ENCODE measurements at regions not wholly inside any gene's neighbourhood (a gene's known extent, or its start where the extent isn't known, plus 50 kb on each side); places are given as distances from the start of the nearest gene placed in this dataset.

DNA sequence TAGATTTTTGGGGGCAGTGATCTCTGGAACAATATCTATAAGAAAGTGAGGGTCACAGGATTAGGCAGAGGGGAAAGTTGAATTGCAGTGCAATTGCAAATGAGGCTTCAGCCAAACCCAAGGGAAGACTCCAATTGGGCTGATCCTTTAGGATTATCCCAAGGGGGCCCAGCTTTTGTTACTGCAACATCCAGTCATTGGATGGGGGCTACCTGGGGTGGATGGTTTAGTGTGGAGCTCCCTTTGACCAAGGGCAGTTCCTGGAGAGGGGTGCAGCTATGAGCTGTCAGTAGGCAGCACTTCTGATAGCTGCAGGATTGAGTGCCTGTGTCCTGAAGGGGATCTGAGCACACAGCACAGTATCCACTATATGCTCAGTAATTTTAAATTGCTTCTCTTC is 355.2 kb upstream of the AZI2 start:
- no peak overlapping the region for H3K9ac ChIP-seq (ENCODE audit: control insufficient read depth, insufficient read depth, low read length)
- ChIA-PET POLR2A (no interaction called here), RAD21 (ENCODE audit: unreplicated experiment) (no interaction called here), SMC1A (ENCODE audit: uncharacterized antibody, unreplicated experiment) (interaction anchor here (1.2 kb wide), 1 partner anchor 9 kb away, joined by 3 read pairs; no protein-coding TSS in a partner anchor), CTCF (no interaction called here)
- no peaks in the 10 kb centered on the region for H4K20me1 ChIP-seq (ENCODE audit: control insufficient read depth, insufficient read depth)
- H3K9me3 ChIP-seq (replicated peaks; ENCODE audit: control insufficient read depth, insufficient read depth, low read length) = no peaks in the 10 kb centered on the region
- FAIRE-seq (no peak), ATAC-seq (no peak), DNase-seq (ENCODE audit: low read depth, low spot score) (no peak)
- H3K27ac ChIP-seq (ENCODE audit: control insufficient read depth, insufficient read depth) = no peak overlapping the region
- intact Hi-C loops (cut with micrococcal nuclease; ENCODE audit: unreplicated experiment) = no loop called here
- no peaks in the 10 kb centered on the region for H3K27me3 ChIP-seq (replicated peaks in 1 of 2; ENCODE audit: control insufficient read depth in 2 of 2, insufficient read depth in 2 of 2, low read length in 1 of 2)
- no TSS peak for BruUV-seq (replicated peaks)
- TF ChIP-seq, protein P1, sequence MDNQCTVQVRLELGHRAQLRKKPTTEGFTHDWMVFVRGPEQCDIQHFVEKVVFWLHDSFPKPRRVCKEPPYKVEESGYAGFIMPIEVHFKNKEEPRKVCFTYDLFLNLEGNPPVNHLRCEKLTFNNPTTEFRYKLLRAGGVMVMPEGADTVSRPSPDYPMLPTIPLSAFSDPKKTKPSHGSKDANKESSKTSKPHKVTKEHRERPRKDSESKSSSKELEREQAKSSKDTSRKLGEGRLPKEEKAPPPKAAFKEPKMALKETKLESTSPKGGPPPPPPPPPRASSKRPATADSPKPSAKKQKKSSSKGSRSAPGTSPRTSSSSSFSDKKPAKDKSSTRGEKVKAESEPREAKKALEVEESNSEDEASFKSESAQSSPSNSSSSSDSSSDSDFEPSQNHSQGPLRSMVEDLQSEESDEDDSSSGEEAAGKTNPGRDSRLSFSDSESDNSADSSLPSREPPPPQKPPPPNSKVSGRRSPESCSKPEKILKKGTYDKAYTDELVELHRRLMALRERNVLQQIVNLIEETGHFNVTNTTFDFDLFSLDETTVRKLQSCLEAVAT (IDR thresholded peaks at IDR 0.05) = no peak
- TF ChIP-seq NFYB (IDR thresholded peaks at IDR 0.05; ENCODE audit: insufficient read depth, low read depth, low read length) (no peak), ZNF217 (IDR thresholded peaks at IDR 0.05) (no peak), MTA3 (IDR thresholded peaks at IDR 0.05; ENCODE audit: borderline replicate concordance, low read length) (no peak)
- TF ChIP-seq, protein P2, sequence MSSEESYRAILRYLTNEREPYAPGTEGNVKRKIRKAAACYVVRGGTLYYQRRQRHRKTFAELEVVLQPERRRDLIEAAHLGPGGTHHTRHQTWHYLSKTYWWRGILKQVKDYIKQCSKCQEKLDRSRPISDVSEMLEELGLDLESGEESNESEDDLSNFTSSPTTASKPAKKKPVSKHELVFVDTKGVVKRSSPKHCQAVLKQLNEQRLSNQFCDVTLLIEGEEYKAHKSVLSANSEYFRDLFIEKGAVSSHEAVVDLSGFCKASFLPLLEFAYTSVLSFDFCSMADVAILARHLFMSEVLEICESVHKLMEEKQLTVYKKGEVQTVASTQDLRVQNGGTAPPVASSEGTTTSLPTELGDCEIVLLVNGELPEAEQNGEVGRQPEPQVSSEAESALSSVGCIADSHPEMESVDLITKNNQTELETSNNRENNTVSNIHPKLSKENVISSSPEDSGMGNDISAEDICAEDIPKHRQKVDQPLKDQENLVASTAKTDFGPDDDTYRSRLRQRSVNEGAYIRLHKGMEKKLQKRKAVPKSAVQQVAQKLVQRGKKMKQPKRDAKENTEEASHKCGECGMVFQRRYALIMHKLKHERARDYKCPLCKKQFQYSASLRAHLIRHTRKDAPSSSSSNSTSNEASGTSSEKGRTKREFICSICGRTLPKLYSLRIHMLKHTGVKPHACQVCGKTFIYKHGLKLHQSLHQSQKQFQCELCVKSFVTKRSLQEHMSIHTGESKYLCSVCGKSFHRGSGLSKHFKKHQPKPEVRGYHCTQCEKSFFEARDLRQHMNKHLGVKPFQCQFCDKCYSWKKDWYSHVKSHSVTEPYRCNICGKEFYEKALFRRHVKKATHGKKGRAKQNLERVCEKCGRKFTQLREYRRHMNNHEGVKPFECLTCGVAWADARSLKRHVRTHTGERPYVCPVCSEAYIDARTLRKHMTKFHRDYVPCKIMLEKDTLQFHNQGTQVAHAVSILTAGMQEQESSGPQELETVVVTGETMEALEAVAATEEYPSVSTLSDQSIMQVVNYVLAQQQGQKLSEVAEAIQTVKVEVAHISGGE (CRISPR knock-in tag; IDR thresholded peaks at IDR 0.05) = no peak
- TF ChIP-seq, protein P3, sequence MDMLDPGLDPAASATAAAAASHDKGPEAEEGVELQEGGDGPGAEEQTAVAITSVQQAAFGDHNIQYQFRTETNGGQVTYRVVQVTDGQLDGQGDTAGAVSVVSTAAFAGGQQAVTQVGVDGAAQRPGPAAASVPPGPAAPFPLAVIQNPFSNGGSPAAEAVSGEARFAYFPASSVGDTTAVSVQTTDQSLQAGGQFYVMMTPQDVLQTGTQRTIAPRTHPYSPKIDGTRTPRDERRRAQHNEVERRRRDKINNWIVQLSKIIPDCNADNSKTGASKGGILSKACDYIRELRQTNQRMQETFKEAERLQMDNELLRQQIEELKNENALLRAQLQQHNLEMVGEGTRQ (IDR thresholded peaks at IDR 0.05; ENCODE audit: borderline replicate concordance, low read depth, low read length) = no peak
- TF ChIP-seq, protein P4, sequence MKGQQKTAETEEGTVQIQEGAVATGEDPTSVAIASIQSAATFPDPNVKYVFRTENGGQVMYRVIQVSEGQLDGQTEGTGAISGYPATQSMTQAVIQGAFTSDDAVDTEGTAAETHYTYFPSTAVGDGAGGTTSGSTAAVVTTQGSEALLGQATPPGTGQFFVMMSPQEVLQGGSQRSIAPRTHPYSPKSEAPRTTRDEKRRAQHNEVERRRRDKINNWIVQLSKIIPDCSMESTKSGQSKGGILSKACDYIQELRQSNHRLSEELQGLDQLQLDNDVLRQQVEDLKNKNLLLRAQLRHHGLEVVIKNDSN (IDR thresholded peaks at IDR 0.05; ENCODE audit: borderline replicate concordance, extremely low read length, insufficient read depth, low read depth, low read length) = no peak
- TF ChIP-seq, protein P5, sequence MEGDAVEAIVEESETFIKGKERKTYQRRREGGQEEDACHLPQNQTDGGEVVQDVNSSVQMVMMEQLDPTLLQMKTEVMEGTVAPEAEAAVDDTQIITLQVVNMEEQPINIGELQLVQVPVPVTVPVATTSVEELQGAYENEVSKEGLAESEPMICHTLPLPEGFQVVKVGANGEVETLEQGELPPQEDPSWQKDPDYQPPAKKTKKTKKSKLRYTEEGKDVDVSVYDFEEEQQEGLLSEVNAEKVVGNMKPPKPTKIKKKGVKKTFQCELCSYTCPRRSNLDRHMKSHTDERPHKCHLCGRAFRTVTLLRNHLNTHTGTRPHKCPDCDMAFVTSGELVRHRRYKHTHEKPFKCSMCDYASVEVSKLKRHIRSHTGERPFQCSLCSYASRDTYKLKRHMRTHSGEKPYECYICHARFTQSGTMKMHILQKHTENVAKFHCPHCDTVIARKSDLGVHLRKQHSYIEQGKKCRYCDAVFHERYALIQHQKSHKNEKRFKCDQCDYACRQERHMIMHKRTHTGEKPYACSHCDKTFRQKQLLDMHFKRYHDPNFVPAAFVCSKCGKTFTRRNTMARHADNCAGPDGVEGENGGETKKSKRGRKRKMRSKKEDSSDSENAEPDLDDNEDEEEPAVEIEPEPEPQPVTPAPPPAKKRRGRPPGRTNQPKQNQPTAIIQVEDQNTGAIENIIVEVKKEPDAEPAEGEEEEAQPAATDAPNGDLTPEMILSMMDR (IDR thresholded peaks at IDR 0.05 in 2 of 3, conservative IDR thresholded peaks at IDR 0.05 in 1 of 3; ENCODE audit: control insufficient read depth in 2 of 3, extremely low read depth in 1 of 3, insufficient read depth in 1 of 3, low read depth in 3 of 3, low read length in 3 of 3) = no peak
- H3K4me1 ChIP-seq (ENCODE audit: control insufficient read depth, insufficient read depth, low read length) = no peaks in the 10 kb centered on the region
- no peaks in the 10 kb centered on the region for H3K79me2 ChIP-seq (ENCODE audit: control insufficient read depth, insufficient read depth, low read length)
- H2AFZ ChIP-seq (ENCODE audit: control insufficient read depth, low read depth, low read length) = no peak overlapping the region
- H3K36me3 ChIP-seq (ENCODE audit: control insufficient read depth in 2 of 2, insufficient read depth in 2 of 2, low read length in 1 of 2) = no peaks in the 10 kb centered on the region
- no peak overlapping the region for H3K4me2 ChIP-seq (ENCODE audit: control insufficient read depth, insufficient read depth)
- in situ Hi-C loops (cut with MboI) = no loop called here
- H3K4me3 ChIP-seq = no peak overlapping the region

All from GM12878 (cell line).